Neural progenitor cell (in vitro differentiated cells): ENCODE measurements at regions not wholly inside any gene's neighbourhood (a gene's known extent, or its start where the extent isn't known, plus 50 kb on each side); places are given as distances from the start of the nearest gene placed in this dataset.

Experiments used
- CTCF ChIP-seq: fragments of 200-600 bp; sonication (generic); IDR thresholded peaks from 2 replicates; pipeline ENCODE4 v1.5.1; 2017; ENCODE audit warnings: antibody characterized with exemption, mild to moderate bottlenecking
- EZH2 ChIP-seq: fragments of 200-600 bp; sonication (generic); IDR thresholded peaks from 2 replicates; pipeline ENCODE4 v1.6.1; 2017; ENCODE audit warnings: antibody characterized with exemption, mild to moderate bottlenecking, moderate library complexity
- EZH2phosphoT487 ChIP-seq: fragments of 200-600 bp; sonication (generic); IDR thresholded peaks from 2 replicates; pipeline ENCODE4 v1.6.1; 2017; ENCODE audit warnings: antibody characterized with exemption

GRCh38 chr22:49310354-49310753 is 517.3 kb downstream of the BRD1 start:
- no peak for TF ChIP-seq CTCF
- TF ChIP-seq EZH2, result no peak
- no peak for TF ChIP-seq EZH2phosphoT487
